HG02852 (cell line): ENCODE measurements at regions not wholly inside any gene's neighbourhood (a gene's known extent, or its start where the extent isn't known, plus 50 kb on each side); places are given as distances from the start of the nearest gene placed in this dataset.

Experiments used
- ATAC-seq: cut with Tn5 transposase; IDR thresholded peaks from one replicate; pipeline ENCODE4 v1.9.1; 2021; ENCODE audit warnings: mild to moderate bottlenecking, moderate library complexity; ENCODE audit not compliant: unreplicated experiment

- no peak for ATAC-seq
Observed at GRCh38 chr5:136811551-136811950, 446.2 kb upstream of the TRPC7 start.

GRCh38 chr5:136811086-136811485 lies 445.7 kb upstream of the TRPC7 start:
- ATAC-seq = no peak

GRCh38 chr5:136810261-136810801 lies 445.0 kb upstream of the TRPC7 start:
- ATAC-seq = no peak

GRCh38 chr5:136809382-136809781 lies 444.0 kb upstream of the TRPC7 start:
- ATAC-seq = no peak

- ATAC-seq = no peak
Observed at GRCh38 chr5:136808756-136809155, 443.4 kb upstream of the TRPC7 start.

GRCh38 chr5:136805466-136805865 lies 440.1 kb upstream of the TRPC7 start:
- no peak for ATAC-seq

- no peak for ATAC-seq
Observed at GRCh38 chr5:136802383-136802782, 437.0 kb upstream of the TRPC7 start.

- no peak for ATAC-seq
Observed at GRCh38 chr5:136799806-136800372, 434.5 kb upstream of the TRPC7 start.

- no peak for ATAC-seq
Observed at GRCh38 chr5:136793300-136793699, 428.0 kb upstream of the TRPC7 start.

- ATAC-seq = no peak
Observed at GRCh38 chr5:136781464-136781863, 416.1 kb upstream of the TRPC7 start.

GRCh38 chr5:136780518-136780917 lies 415.2 kb upstream of the TRPC7 start:
- ATAC-seq = no peak

- ATAC-seq = no peak
Observed at GRCh38 chr5:136776022-136776927, 410.9 kb upstream of the TRPC7 start.

- ATAC-seq = no peak
Observed at GRCh38 chr5:136772491-136772890, 407.1 kb upstream of the TRPC7 start.

GRCh38 chr5:136769900-136770684 lies 404.7 kb upstream of the TRPC7 start:
- ATAC-seq = peak; percentile 78

- no peak for ATAC-seq
Observed at GRCh38 chr5:136769093-136769492, 403.7 kb upstream of the TRPC7 start.

- no peak for ATAC-seq
Observed at GRCh38 chr5:136768457-136768856, 403.1 kb upstream of the TRPC7 start.

- ATAC-seq = no peak
Observed at GRCh38 chr5:136766456-136766855, 401.1 kb upstream of the TRPC7 start.

GRCh38 chr5:136764601-136765000 lies 399.3 kb upstream of the TRPC7 start:
- no peak for ATAC-seq

- no peak for ATAC-seq
Observed at GRCh38 chr5:136763548-136763947, 398.2 kb upstream of the TRPC7 start.

GRCh38 chr5:136754216-136754615 lies 388.9 kb upstream of the TRPC7 start:
- ATAC-seq = no peak

- ATAC-seq = no peak
Observed at GRCh38 chr5:136750224-136750862, 385.0 kb upstream of the TRPC7 start.
